ENCODE measurements at regions not wholly inside any gene's neighbourhood (a gene's known extent, or its start where the extent isn't known, plus 50 kb on each side); places are given as distances from the start of the nearest gene placed in this dataset.

DNA sequence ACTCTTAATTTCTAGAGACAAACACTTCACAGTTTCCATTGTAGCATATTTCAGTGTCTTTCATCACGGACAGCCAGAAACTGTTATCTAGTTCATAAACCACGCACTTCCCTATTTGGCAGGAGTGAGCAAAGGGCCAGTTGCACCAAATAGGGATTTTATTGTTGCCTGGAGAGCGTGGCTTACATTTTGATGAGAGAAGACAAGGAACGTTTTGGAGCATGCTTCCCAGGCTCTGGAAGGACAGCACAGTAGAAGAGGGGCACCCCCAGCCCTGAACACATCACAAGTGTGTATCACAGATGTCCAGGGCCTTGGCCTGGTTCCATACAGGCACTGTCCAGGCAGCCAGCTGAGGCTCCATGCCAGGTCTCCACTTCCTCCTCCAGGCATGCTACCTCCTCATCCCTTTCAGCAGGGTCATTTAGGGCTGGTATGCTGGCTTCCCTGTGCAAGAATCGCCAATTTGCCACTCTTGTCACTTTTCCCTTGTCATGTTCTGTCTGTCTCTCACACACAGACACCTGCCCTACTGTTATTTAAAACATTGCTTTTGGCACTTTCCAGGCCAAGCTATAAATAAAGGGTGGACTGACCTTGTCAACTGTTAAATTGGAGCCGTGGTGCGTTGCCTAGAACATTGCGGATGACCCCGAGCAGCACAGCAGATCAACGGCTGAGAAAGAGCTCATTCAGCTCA lies 235.0 kb upstream of the GMDS start:
- Histone ChIP-seq H3K27me3 (ENCODE audit: insufficient read depth, low read length) (no peaks in the 10 kb centered on the region), H3K9ac (ENCODE audit: low read length) (no peak overlapping the region), H3K9me3 (ENCODE audit: control insufficient read depth in 1 of 2, insufficient read depth in 1 of 2, low read depth in 1 of 2, low read length in 2 of 2) (peaks cover 13 to 19% of the 10 kb centered on the region in 2 experiments; a peak in 3 of 4 replicates), H3K4me2 (ENCODE audit: low read length) (no peak overlapping the region), H3K4me3 (replicated peaks in 1 of 2; ENCODE audit: low read depth in 1 of 2, low read length in 2 of 2) (no peak overlapping the region), H3K27ac (ENCODE audit: low read depth, low read length) (no peak overlapping the region), H4K20me1 (ENCODE audit: insufficient read depth) (no peaks in the 10 kb centered on the region), H3K79me2 (ENCODE audit: insufficient read depth, low read length) (no peaks in the 10 kb centered on the region), H3K36me3 (ENCODE audit: control insufficient read depth in 1 of 2, insufficient read depth in 2 of 2, low read length in 2 of 2) (no peaks in the 10 kb centered on the region), H3K4me1 (ENCODE audit: control insufficient read depth in 1 of 2, insufficient read depth in 2 of 2, low read length in 2 of 2) (peaks cover 0 to 8% of the 10 kb centered on the region in 2 experiments; a peak in 1 of 4 replicates), H3K9me2 (ENCODE audit: insufficient read depth) (no peaks in the 10 kb centered on the region), H2AFZ (ENCODE audit: low read depth, low read length, poor library complexity, severe bottlenecking) (no peak overlapping the region)
- ATAC-seq (no peak), DNase-seq (ENCODE audit: low read depth, low spot score) (no peak)
- BruUV-seq (replicated peaks) = no TSS peak
- ChIA-PET CTCF (no interaction called here), RAD21 (ENCODE audit: low non-redundant PET in 1 of 2, low total read pairs in 2 of 2, uncharacterized antibody in 2 of 2, unreplicated experiment in 2 of 2) (no interaction called here), POLR2A (no interaction called here)
- TF ChIP-seq, protein P1, sequence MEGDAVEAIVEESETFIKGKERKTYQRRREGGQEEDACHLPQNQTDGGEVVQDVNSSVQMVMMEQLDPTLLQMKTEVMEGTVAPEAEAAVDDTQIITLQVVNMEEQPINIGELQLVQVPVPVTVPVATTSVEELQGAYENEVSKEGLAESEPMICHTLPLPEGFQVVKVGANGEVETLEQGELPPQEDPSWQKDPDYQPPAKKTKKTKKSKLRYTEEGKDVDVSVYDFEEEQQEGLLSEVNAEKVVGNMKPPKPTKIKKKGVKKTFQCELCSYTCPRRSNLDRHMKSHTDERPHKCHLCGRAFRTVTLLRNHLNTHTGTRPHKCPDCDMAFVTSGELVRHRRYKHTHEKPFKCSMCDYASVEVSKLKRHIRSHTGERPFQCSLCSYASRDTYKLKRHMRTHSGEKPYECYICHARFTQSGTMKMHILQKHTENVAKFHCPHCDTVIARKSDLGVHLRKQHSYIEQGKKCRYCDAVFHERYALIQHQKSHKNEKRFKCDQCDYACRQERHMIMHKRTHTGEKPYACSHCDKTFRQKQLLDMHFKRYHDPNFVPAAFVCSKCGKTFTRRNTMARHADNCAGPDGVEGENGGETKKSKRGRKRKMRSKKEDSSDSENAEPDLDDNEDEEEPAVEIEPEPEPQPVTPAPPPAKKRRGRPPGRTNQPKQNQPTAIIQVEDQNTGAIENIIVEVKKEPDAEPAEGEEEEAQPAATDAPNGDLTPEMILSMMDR (IDR thresholded peaks at IDR 0.05 in 2 of 3, conservative IDR thresholded peaks at IDR 0.05 in 1 of 3; ENCODE audit: borderline replicate concordance in 1 of 3, insufficient read depth in 1 of 3, low read depth in 2 of 3, low read length in 2 of 3) = no peak
- TF ChIP-seq JUND (IDR thresholded peaks at IDR 0.05) (no peak), FOSL1 (IDR thresholded peaks at IDR 0.05; ENCODE audit: low read depth) (no peak), ZNF274 (IDR thresholded peaks at IDR 0.05; ENCODE audit: low read depth, low read length) (no peak), POLR2AphosphoS5 (IDR thresholded peaks at IDR 0.05; ENCODE audit: low read depth, low read length) (no peak), YY1 (IDR thresholded peaks at IDR 0.05; ENCODE audit: extremely low read depth, insufficient replicate concordance, low read depth, low read length) (no peak), SIN3A (IDR thresholded peaks at IDR 0.05; ENCODE audit: low read depth) (no peak), ZFX (IDR thresholded peaks at IDR 0.05) (no peak), EZH2phosphoT487 (IDR thresholded peaks at IDR 0.05; ENCODE audit: borderline replicate concordance) (no peak), EGR1 (IDR thresholded peaks at IDR 0.05; ENCODE audit: low read depth) (no peak)
- TF ChIP-seq, protein P2, sequence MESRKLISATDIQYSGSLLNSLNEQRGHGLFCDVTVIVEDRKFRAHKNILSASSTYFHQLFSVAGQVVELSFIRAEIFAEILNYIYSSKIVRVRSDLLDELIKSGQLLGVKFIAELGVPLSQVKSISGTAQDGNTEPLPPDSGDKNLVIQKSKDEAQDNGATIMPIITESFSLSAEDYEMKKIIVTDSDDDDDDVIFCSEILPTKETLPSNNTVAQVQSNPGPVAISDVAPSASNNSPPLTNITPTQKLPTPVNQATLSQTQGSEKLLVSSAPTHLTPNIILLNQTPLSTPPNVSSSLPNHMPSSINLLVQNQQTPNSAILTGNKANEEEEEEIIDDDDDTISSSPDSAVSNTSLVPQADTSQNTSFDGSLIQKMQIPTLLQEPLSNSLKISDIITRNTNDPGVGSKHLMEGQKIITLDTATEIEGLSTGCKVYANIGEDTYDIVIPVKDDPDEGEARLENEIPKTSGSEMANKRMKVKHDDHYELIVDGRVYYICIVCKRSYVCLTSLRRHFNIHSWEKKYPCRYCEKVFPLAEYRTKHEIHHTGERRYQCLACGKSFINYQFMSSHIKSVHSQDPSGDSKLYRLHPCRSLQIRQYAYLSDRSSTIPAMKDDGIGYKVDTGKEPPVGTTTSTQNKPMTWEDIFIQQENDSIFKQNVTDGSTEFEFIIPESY (IDR thresholded peaks at IDR 0.05; ENCODE audit: extremely low read depth, insufficient replicate concordance, low read length) = no peak
- TF ChIP-seq, protein P3, sequence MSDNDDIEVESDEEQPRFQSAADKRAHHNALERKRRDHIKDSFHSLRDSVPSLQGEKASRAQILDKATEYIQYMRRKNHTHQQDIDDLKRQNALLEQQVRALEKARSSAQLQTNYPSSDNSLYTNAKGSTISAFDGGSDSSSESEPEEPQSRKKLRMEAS (IDR thresholded peaks at IDR 0.05) = no peak
- TF ChIP-seq, protein P4, sequence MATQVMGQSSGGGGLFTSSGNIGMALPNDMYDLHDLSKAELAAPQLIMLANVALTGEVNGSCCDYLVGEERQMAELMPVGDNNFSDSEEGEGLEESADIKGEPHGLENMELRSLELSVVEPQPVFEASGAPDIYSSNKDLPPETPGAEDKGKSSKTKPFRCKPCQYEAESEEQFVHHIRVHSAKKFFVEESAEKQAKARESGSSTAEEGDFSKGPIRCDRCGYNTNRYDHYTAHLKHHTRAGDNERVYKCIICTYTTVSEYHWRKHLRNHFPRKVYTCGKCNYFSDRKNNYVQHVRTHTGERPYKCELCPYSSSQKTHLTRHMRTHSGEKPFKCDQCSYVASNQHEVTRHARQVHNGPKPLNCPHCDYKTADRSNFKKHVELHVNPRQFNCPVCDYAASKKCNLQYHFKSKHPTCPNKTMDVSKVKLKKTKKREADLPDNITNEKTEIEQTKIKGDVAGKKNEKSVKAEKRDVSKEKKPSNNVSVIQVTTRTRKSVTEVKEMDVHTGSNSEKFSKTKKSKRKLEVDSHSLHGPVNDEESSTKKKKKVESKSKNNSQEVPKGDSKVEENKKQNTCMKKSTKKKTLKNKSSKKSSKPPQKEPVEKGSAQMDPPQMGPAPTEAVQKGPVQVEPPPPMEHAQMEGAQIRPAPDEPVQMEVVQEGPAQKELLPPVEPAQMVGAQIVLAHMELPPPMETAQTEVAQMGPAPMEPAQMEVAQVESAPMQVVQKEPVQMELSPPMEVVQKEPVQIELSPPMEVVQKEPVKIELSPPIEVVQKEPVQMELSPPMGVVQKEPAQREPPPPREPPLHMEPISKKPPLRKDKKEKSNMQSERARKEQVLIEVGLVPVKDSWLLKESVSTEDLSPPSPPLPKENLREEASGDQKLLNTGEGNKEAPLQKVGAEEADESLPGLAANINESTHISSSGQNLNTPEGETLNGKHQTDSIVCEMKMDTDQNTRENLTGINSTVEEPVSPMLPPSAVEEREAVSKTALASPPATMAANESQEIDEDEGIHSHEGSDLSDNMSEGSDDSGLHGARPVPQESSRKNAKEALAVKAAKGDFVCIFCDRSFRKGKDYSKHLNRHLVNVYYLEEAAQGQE (IDR thresholded peaks at IDR 0.05; ENCODE audit: low read depth) = no peak
- intact Hi-C loops (cut with micrococcal nuclease) = no loop called here

All from HCT116 (cell line).